Activated CD4-positive, alpha-beta T cell treated with anti-CD3 and anti-CD28 coated beads, Interleukin-2, amount 50 U/mL, for 4 hours (primary cell): ENCODE measurements at regions not wholly inside any gene's neighbourhood (a gene's known extent, or its start where the extent isn't known, plus 50 kb on each side); places are given as distances from the start of the nearest gene placed in this dataset.

Experiments
- DNase-seq, 2 experiments: peaks; one replicate each; pipeline ENCODE4 v3.0.0-alpha.2; 2020

DNA sequence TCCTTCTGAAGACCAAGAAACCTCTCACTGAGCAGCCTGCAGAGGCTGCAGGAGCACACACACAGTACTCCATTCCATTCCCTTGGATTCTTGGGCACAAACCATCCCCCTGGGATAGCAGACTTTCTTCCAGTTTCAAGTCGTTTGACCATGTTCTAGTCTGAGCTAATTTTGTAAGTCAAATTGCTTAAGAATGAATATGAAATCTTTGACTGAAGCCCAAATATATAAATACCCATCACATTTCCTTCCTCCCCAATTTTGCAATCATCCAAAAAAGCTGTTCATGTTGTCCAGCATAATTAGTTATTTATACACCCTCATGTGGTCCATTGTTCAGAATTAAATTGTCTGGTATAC is 231.2 kb upstream of the TPRG1 start:
- no peak for DNase-seq

DNA sequence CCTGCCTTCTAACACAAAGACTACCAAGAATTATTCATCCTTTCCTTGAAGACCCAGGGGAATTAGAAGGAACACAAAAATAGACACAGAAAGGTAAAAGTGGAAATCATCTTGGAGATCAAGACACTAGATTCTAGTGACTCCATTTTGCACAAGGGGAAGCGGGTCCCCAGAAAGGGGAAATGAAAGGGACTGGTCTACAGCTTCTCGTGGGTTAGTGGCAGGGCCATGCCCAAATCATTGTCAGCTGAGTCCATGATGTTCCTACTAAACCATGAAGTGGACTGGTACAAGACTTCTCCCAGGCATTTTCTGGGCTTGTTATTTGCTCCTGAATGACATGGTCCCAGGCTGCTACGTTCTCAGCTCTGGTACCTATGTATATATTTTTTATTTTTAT is 230.7 kb upstream of the TPRG1 start:
- DNase-seq = no peak

DNA sequence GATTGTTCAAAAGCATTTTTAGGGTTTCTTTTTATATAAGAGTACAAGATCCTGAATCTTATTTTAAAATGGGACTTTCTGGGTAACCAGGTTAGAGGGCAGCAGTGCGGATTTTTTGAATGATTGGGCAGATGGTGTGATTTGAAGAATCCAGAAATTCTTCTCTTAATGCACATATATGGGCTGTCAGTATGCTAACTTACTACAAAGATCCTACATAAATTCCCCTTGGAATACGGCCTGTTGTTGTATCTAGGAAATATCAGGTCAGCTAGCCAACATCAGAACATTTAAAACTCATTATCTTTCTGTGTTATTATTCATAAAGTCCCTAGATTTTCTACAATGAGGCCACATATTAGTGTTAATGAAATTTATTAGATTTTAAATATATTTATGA is 229.6 kb upstream of the TPRG1 start:
- no peak for DNase-seq

DNA sequence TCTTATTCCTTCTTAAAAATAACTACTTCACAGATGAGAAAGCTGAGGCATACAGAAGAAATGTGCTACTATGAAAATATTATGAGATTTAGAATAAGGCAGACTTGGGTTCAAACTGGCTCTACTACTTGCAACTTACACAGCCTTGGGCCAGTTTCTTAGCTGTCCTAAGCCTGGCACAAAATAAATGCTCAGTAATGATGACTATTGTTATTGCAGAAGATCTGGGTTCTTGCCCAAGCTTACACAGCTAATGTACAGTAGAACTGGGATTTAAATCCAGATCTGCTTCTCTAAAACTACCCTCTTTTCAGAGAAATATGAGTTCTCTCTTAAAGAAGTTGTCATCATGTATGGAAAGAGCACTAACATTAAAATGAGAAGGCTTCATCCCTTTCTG is 228.2 kb upstream of the TPRG1 start:
- no peak for DNase-seq

DNA sequence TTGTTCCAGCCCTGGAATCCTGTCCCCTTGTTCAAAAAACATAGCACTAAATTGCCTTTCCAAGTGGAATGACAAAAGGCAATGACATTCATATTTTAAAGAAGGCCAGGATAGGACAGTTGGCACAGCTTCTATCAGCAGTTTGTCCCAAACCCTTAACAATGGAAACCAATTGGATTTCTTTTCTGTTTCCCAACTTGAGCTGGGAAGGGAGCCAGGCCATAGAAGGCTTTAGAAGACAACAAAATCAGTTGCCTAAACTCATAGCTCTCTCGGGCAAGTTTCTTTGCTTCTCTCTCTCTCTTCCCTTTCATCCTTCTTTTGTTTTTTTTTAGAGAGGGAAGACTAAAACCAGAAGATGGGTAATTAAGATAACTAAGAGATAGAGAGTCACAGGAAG is 227.7 kb upstream of the TPRG1 start:
- no peak for DNase-seq

DNA sequence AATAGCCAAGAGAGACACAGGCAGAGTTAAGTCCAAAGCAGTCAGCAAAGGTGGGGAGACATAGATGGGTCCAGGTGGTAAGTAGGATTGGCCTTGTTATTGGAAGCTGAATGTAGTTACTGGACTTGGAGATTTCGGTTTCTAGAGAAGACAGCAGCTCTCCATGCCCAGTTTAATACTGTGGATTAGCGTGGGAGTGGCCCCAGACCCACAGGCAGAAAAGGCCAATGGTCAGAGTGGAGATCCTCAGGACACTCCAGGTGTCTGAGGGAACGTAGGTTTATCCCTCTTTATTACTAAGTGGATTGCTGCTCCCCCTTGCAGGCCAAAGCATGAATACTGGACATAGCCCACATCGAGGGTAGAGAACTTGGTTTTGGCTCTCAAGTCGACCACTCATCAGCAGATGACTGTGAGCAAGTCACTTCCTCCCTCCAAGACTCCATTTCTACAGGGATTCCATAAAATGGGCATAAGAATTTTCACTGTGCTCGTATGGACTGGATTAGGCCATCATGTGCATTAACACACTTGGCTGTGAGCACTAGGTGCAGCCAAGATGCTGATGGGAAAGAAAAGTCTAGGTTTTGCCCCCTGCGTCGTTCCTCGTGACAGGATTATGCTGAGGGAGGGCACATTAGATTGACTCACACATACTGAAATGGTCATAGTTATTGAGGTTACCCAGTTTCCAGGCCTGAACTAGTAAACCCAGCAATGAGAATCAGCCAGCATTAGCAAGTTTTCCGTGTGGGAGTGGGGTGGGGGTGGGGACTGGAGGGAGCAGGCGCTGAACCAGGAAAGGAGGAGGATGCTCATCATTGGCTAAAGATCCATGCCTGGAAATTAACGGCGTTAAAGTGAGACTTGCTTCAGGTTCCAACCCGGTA is 225.2 kb upstream of the TPRG1 start:
- no peak for DNase-seq

DNA sequence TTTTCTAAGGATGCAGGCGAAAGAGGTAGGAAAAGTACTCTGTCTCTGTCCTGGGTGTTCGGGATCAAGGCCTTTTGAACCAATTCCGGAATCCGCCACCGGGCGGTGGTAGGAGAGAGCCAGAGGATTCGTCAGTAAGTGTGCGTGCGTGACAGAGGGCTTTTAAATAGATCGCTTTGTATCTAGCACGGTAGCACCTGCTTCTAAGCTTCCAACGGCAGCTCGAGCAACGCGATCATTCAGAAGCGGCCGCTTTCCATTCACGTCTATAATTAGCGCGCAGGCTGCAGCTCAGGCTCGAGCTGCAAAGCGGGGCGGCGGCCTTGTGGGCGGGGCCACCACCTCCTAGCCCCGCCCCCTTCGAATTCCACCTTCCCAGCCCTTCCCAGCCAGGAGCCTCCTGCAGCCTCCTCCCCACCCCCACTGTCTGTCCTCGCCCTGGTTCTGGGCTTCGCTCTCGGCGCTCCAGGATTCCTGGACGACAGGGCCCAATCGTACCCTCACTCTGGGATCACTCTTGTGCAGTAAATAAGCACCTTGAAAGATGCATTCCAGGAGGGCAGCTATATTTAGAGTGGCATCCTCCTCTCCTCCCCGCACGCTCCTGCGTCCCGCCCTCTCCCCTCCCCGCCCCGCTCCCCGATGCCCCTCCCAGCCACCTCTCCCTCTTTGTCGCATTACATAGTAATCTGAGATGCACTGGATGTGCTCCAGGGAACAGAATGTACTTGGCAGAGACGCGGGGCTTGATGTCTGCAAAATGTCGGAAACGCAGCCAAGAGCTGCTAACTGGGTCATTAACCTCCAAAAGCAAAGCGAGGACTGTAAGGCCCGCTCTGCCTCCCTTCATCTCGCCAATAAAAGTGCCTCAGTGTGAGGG is 224.1 kb upstream of the TPRG1 start:
- no peak for DNase-seq

DNA sequence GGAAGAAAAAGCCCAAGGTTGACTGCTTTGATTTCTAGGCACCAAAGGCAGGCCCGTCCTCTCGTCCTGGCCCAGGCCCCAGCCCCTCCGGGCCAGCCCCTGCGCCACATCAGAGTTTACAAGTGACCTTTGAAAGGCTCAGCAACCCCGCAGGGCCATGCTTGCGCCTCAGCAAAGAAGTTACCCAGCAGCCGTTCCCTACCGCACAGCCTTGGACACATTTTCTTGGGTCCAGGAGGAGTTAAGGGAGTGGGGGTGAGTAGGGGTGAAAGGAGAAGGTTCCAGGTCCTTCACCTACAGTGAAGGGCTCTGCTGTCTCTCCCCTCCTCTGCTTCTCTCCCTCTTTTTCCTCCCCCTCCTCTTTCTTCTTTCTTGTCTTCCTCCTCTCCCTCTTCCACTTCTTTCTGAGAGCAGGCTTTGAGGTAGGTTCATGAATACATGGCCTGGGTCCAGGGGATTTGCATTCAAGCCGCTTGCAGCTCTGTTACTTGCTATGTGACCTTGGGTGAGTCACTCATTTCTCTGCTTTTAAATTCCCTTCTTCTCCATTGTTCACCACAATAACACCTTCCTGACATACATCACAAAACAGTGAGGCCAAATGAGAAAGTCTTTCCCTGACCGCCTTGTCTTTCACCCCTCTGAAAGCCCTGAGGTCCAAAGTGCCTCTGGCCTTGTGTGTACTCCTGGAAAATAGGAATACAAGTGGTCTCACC is 223.3 kb upstream of the TPRG1 start:
- no peak for DNase-seq

DNA sequence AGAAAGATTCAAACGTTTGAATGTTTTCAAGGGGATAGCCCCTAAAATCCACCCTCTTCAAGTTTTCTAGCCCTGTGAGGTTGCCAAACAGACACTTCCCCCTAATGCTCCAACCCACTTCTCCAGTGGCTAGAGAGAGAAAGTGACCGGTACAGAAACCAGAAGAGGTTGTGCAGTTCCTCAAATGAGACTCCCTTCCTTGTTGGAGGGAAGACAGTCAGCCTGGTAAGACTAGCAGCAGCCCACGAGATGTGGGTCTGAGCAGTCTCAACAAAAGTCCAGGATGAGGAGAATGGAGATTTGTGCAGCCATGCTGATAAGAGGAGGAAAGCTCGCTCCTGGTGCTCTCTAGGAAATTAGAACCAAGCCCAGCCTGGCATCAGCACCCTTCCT is 222.8 kb upstream of the TPRG1 start:
- DNase-seq = no peak

DNA sequence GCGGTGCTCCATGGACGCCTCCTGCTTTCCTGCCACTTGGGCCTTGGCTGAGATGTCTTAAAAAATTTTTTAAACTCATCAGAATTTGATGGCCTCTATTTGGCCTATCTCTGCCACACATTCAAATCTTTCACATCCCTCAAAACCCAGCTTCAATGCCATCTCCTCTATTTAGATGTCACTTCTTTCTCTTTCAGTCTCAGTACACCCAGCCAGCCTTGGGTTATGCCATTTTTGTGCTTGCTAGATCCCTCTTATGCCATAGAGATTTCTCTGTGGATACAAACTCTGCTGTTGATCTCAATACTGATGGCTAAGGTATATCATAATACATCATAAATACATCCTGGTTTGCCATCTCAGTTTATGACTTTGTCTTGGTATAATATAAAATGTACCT is 222.3 kb upstream of the TPRG1 start:
- no peak for DNase-seq

DNA sequence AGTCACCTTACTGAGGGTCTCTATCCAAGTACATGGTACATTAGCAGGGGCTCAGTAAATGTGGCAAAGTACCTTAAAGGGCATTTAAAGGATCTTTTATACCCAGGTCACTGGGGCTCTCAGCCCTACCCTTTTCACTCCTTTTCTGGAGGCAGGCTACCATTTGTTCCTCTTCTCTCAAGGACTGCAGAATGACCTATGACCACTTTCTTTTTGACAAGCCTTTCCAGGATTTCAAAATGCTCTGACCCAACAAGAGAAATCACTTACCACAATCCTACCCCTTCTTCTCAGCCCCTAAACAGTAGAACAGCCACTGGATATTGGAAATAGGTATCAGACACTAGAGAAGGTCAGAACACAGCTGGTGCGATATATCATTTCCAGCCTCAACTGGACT is 221.8 kb upstream of the TPRG1 start:
- no peak for DNase-seq

DNA sequence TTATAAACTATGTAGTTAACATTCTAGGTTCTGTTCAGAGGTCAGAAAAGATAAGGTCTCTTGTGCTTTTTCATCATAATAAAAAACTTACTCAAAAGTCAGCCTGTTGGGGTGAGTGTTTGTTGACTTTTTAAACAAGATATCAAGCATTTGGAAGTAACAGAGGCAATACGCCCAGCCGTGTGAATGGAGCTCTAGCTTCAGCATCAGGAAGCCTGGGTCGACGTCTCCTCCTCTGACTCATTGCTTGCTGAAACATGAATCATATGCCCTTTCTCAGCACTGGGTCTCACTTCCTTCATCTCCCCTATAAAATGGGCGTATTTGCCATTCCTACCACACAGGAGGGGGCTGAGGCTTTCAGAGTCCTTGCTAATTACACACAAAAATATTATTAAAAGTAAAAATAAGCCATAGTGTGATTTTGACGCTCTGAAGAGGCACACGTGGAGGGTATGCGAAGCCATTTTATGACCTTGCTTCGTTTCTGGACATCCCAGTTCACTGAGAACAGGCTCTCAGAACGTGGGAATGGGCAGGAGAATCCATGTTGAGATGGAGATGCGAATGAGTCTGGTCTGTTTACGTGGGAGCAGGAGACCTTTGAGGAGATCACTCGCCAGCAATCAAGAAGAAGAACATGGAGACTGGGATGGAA is 220.8 kb upstream of the TPRG1 start:
- peak; percentile 18 to 29 for DNase-seq

DNA sequence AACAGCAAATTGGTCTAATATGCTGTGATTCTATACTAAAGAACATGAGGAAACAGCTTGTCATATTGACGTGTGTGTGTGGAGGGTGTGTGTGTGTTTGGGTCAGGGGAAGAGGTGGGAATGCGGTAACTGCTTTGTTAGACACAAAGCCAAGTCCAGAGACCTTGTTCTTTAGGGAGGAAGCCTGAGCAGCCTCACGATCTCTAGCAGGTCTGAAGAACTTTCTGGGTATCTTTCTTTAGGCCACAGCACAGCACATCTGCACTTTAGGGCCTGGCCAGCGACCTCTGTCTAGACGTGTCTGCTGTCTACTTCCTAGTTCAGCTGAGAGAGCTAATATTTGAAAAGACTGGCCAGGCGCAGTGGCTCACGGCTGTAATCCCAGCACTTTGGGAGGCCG is 220.0 kb upstream of the TPRG1 start:
- DNase-seq = no peak

DNA sequence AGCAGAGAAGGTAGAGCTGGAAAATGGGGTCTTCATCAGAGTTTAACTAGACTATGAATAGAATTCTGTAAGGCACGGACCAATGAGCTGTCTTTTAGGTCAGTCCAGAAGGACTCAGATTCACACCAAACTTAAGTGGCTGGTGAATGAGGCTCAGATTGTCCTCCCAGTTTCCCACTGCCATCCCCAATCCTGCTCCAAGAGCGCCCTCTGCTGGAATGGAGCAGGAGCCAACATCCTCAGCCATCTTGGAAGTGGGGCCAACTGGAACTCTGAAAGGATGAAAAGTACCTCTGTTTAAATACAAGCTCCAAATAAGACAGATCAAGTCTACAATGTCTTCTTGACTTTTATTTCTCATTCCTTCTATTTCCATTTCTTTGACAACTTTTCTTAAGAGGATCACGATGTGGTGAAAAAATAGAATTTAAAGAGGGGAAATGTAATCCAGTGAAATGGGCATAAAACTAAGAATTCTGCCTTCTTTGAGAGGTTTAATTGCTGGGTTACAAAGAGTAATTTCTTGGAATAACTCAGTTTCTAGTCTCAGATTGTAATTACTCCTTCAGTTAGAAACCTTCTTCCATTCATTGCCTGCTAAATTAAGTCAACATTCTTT is 217.1 kb upstream of the TPRG1 start:
- peak; percentile 63 to 68 for DNase-seq

DNA sequence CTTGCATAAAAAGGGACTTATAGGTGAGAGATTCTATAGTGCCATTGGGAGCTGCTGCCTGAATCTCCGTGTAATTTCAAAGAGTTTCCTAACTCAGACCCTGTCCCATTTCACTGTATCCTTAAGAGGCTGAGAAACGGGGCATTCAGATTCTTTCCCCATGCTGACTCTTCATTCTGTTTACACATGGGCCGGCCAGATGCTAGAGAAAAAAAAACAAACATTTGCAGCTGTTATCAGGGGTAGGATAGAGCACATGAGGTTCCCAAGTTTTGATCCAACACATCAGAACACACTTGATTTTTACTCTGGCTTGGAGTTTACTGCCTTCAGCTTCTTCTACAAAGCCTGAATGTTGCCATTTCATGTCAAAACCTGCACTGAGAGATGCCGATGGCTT is 215.9 kb upstream of the TPRG1 start:
- no peak for DNase-seq

DNA sequence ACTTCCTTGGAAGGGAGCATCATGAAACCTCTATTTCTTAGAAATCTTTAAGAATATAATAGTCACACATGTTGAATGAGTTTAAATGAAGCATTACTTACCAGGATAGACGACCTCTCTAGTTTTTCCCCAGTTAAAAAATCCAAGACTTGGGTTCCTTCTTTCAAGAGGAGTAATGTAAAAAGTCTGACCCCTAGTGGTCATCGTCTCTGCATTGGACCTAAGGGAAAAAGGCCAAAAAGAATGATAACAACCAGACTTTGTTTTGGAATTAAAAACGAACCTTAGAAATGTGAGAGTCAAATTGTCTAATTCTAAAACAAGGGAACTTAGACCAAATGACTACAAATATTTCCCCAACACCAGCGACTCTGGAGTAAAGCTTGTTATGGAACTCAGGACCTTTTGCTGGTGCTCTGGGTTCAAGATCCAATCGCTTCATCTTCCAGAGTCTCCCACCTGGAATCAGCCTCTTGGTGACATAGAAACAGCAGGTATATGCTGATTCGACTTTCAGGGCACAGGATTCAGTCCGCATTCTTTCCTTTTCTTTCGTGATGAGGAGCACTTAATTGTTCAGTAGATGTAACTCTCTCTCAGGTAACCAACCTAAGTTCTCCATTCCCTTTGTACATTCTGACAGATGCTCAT is 214.8 kb upstream of the TPRG1 start:
- no peak for DNase-seq

DNA sequence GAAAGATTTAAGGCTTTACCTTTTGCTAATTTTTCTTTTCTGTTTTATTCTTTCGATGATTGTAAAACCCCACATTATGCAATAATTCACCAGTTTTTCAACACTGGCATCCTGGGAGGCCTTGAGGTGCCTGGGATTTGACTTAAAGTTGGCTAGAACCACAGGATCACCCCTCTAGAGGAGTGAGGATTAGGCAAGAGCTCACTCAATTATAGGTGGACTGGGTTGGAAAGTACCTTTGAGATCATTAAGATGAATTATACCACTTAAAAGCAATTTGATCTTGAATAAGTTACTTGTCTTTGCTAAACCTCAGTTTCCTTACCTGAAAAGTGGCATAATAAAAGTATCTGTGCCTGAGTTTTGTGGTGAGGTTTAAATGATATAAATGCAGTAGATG is 212.8 kb upstream of the TPRG1 start:
- DNase-seq = no peak

DNA sequence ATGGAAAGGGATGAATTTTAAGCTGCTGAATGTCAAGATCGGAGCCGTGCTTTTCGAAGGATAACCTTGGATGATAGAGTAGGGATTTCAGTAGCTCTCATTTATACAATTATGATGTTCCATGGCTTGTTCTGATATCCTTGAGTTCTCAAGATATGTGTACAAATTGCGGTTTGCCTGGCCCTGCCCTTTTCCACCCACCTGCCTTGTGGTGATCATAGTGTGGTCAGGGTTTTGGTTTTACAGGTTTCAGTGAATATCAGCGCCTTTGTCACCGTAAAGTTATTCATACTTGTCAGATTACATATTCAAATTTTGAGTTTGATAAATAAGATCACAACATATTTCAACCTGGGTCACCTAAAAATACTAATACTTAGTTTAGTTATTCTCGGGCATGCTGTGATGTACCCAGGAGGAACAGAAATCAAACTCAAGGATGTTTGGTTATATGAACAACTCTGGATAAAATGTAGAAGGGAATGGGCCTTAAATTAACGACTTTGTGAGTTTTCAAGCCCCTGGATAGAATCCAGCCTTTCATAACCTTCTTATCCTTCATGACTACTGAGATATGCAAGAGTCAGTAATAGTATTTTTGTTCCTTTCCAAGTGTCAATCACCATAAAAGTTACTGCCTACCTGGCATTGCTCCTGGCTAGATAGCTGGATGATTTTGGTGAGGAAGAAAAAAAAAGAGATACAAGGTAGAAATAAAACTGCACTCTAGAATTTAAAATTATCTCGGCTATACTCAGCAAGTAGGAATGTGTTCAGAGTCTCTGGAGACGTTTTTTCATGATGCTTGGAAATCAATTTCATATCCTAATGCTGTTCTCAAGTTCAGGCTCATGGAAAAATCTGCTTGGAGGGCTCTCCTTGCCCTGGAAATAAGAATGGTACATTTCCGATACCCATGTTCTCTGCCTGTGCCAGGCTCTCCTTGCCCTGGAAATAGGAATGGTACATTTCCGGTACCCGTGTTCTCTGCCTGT is 209.2 kb upstream of the TPRG1 start:
- DNase-seq = no peak

DNA sequence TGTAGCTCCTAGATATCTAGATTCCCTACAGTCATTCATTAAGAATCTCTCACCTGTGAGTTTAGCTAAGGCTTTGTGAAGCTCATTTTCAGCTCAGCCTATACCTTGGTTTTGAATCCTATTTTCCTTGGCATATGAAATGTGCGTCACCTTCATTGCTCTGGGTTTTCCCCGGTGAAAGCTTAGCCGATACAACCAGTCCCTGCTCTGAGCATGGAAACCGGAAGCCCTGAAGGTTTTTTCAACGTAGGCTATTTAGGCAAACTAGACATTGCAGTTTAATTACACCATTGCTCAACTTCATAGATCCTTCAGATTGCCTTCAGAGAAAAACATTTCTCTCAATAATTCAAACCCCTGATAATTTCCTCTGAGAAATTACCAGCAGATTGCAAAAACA is 206.8 kb upstream of the TPRG1 start:
- DNase-seq = no peak

DNA sequence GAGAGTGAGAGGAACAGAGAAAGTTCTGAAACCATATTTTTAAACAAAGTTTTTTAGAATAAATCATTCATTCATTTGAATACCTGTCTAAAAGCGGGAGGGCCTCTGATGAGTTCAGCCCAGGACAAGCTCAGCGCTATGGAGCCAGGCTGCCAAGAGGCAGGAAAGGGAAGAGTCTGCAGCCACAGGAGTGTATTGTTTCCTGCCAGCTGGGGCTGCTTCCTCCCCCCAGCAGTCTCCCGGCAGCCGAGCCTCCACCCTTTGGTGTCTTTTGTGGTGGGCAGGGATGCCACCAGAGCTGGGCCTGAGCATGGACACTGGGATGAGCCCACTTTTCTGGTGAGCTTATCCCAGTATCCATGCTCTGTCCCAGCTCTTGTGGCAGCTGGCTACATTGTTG is 199.5 kb upstream of the TPRG1 start:
- DNase-seq = no peak
